Neural progenitor cell (in vitro differentiated cells): ENCODE measurements at regions not wholly inside any gene's neighbourhood (a gene's known extent, or its start where the extent isn't known, plus 50 kb on each side); places are given as distances from the start of the nearest gene placed in this dataset.

Experiments used
- EZH2 ChIP-seq: fragments of 200-600 bp; sonication (generic); IDR thresholded peaks from 2 replicates; pipeline ENCODE4 v1.6.1; 2017; ENCODE audit warnings: antibody characterized with exemption, mild to moderate bottlenecking, moderate library complexity
- EZH2phosphoT487 ChIP-seq: fragments of 200-600 bp; sonication (generic); IDR thresholded peaks from 2 replicates; pipeline ENCODE4 v1.6.1; 2017; ENCODE audit warnings: antibody characterized with exemption
- TF ChIP-seq, protein P1 (sequence below): fragments of 200-600 bp; sonication (generic); IDR thresholded peaks from 2 replicates; pipeline ENCODE4 v1.5.1; 2017; ENCODE audit warnings: antibody characterized with exemption, mild to moderate bottlenecking

DNA sequence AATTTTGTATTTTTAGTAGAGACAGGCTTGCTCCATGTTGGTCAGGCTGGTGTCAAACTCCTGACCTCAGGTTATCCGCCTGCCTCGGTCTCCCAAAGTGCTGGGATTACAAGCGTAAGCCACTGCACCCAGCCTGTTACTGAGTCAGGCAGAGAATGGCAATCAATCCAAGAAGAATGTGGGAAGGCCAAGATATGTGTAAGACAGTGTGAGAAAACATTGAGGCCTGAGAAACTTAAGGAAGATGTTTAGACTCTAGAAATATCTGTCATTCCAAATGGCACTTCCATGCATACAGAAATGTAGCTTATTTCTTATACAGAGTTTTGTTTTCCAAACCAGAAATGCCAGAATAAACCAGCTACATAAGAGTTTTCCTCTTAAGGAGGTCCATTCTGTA lies 248.5 kb downstream of the ETS1 start:
- TF ChIP-seq, protein P1, sequence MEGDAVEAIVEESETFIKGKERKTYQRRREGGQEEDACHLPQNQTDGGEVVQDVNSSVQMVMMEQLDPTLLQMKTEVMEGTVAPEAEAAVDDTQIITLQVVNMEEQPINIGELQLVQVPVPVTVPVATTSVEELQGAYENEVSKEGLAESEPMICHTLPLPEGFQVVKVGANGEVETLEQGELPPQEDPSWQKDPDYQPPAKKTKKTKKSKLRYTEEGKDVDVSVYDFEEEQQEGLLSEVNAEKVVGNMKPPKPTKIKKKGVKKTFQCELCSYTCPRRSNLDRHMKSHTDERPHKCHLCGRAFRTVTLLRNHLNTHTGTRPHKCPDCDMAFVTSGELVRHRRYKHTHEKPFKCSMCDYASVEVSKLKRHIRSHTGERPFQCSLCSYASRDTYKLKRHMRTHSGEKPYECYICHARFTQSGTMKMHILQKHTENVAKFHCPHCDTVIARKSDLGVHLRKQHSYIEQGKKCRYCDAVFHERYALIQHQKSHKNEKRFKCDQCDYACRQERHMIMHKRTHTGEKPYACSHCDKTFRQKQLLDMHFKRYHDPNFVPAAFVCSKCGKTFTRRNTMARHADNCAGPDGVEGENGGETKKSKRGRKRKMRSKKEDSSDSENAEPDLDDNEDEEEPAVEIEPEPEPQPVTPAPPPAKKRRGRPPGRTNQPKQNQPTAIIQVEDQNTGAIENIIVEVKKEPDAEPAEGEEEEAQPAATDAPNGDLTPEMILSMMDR: no peak
- TF ChIP-seq EZH2phosphoT487 (no peak), EZH2 (no peak)
